Panc1 (cell line): ENCODE measurements at regions not wholly inside any gene's neighbourhood (a gene's known extent, or its start where the extent isn't known, plus 50 kb on each side); places are given as distances from the start of the nearest gene placed in this dataset.

Experiments
- ATAC-seq: fragments of 200-7000 bp; cut with Tn5 transposase; 2 replicates; pipeline ENCODE4 v1.9.1; 2020; ENCODE audit warnings: mild to moderate bottlenecking, moderate library complexity
- BruUV-seq: library from RNA; stranded (reverse); fragments of 400-500 nt; replicated peaks from 2 replicates; lab custom pipeline; 2021; lab: Mats Ljungman, UMichigan
- CTCF ChIA-PET: fragments of 300-600 bp; sonication (Branson Sonifier 250); formaldehyde crosslinking; loops from one replicate; lab custom pipeline; 2022; ENCODE audit warnings: antibody characterized with exemption; lab: Charles Lee
- POLR2A ChIA-PET: fragments of 300-600 bp; sonication (Branson Sonifier 250); formaldehyde crosslinking; loops from one replicate; lab custom pipeline; 2022; ENCODE audit warnings: antibody characterized with exemption; lab: Charles Lee
- DNase-seq: peaks from one replicate; pipeline ENCODE4 v3.0.0-alpha.2; 2010; ENCODE audit warnings: low read depth, low spot score
- H3K27ac ChIP-seq: 2 replicates; pipeline ENCODE4 v1.5.1; 2011; ENCODE audit warnings: mild to moderate bottlenecking, low read length, inconsistent platforms
- H3K27me3 ChIP-seq: fragments of 200-500 bp; sonication (Bioruptor generic); 2 replicates; pipeline ENCODE4 v1.6.0; 2014; ENCODE audit warnings: low read length, inconsistent platforms; ENCODE audit not compliant: control insufficient read depth, insufficient read depth
- H3K36me3 ChIP-seq: fragments of 200-500 bp; sonication (Bioruptor generic); 2 replicates; pipeline ENCODE4 v1.5.1; 2014; ENCODE audit warnings: inconsistent platforms, mild to moderate bottlenecking, low read length, moderate library complexity; ENCODE audit not compliant: control insufficient read depth, insufficient read depth
- H3K4me1 ChIP-seq: 2 replicates; pipeline ENCODE4 v1.5.1; 2011; ENCODE audit warnings: inconsistent platforms, mild to moderate bottlenecking, low read length, moderate library complexity; ENCODE audit not compliant: control insufficient read depth, insufficient read depth
- H3K4me3 ChIP-seq, 2 experiments: 2 replicates each; pipeline ENCODE4 v1.5.1; 2011 to 2012; ENCODE audit warnings: low read depth in 2 of 2, low read length in 2 of 2, mild to moderate bottlenecking in 2 of 2, inconsistent platforms in 1 of 2, moderate library complexity in 1 of 2
- H3K9me3 ChIP-seq: fragments of 200-500 bp; sonication (Bioruptor generic); 2 replicates; pipeline ENCODE4 v1.5.1; 2014; ENCODE audit warnings: low read depth, mild to moderate bottlenecking, inconsistent platforms, low read length, moderate library complexity; ENCODE audit not compliant: control insufficient read depth, insufficient read depth
- POLR2AphosphoS5 ChIP-seq: IDR thresholded peaks from 2 replicates; pipeline ENCODE4 v1.6.1; 2012; ENCODE audit warnings: mild to moderate bottlenecking, low read depth, low read length, moderate library complexity
- REST ChIP-seq, 2 experiments: IDR thresholded peaks; 2 replicates each; pipeline ENCODE4 v1.6.1; 2011 to 2012; ENCODE audit warnings: low read depth in 2 of 2, control low read depth in 1 of 2, low read length in 1 of 2, mild to moderate bottlenecking in 1 of 2, moderate library complexity in 1 of 2; ENCODE audit not compliant: insufficient read depth in 1 of 2
- SIN3A ChIP-seq: IDR thresholded peaks from 2 replicates; pipeline ENCODE4 v1.6.1; 2012; ENCODE audit warnings: low read depth, mild to moderate bottlenecking, low read length, moderate library complexity, borderline replicate concordance; ENCODE audit not compliant: insufficient read depth
- TCF7L2 ChIP-seq: IDR thresholded peaks from 2 replicates; pipeline ENCODE4 v1.6.1; 2011; ENCODE audit warnings: mild to moderate bottlenecking, low read depth, low read length, inconsistent platforms
- in situ Hi-C: cut with HindIII; loops from 2 replicates; pipeline ENCODE4 v1.10.0; 2016; ENCODE audit warnings: low sequenced_read_pairs, low pct_unique_long_range_greater_than_20kb
- intact Hi-C: fragments of 100-400 bp; cut with micrococcal nuclease; formaldehyde crosslinking; loops from one replicate; pipeline ENCODE4 v1.10.0; 2022; ENCODE audit not compliant: unreplicated experiment
- TF ChIP-seq, protein P1 (sequence below): fragments of 450-650 bp; IDR thresholded peaks from 2 replicates; pipeline ENCODE4 v1.5.1; 2017; ENCODE audit warnings: mild to moderate bottlenecking

- H3K27ac ChIP-seq, result no peak overlapping the region
- H3K4me1 ChIP-seq, result no peaks in the 10 kb centered on the region
- ChIA-PET POLR2A (no interaction called here), CTCF (no interaction called here)
- no peaks in the 10 kb centered on the region for H3K9me3 ChIP-seq
- no peak overlapping the region for H3K4me3 ChIP-seq
- in situ Hi-C loops (no loop called here), intact Hi-C loops (no loop called here)
- no peaks in the 10 kb centered on the region for H3K36me3 ChIP-seq
- BruUV-seq, result no TSS peak
- H3K27me3 ChIP-seq, result no peaks in the 10 kb centered on the region
- ATAC-seq (no peak), DNase-seq (no peak)
- TF ChIP-seq TCF7L2 (no peak), REST (IDR thresholded peaks at IDR 0.05; ENCODE audit: insufficient read depth in 1 of 2, low read depth in 2 of 2, low read length in 1 of 2) (no peak), POLR2AphosphoS5 (no peak), SIN3A (no peak)
- TF ChIP-seq, protein P1, sequence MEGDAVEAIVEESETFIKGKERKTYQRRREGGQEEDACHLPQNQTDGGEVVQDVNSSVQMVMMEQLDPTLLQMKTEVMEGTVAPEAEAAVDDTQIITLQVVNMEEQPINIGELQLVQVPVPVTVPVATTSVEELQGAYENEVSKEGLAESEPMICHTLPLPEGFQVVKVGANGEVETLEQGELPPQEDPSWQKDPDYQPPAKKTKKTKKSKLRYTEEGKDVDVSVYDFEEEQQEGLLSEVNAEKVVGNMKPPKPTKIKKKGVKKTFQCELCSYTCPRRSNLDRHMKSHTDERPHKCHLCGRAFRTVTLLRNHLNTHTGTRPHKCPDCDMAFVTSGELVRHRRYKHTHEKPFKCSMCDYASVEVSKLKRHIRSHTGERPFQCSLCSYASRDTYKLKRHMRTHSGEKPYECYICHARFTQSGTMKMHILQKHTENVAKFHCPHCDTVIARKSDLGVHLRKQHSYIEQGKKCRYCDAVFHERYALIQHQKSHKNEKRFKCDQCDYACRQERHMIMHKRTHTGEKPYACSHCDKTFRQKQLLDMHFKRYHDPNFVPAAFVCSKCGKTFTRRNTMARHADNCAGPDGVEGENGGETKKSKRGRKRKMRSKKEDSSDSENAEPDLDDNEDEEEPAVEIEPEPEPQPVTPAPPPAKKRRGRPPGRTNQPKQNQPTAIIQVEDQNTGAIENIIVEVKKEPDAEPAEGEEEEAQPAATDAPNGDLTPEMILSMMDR, result no peak
Observed at GRCh38 chr5:158506648-158507047, 593.1 kb downstream of the EBF1 start.

DNA sequence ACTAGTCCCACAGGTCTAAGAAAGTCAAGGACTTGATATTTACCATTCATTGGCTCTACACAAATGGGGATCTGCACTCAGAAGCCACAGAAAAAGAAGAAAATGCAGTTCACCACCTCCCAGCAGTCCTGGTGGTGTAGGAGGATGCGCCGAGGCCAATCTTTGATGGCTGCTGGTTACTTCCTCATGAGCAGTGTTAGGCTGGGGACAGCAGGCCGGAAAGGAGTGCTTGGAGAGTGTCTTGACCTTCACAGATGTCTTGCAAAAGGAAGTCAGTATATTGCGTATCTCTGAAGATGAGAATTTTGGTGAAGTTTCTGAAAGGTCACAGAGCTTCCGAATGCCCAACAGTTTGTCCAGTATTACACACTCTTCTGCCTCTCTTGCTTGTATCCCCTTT is 597.0 kb downstream of the EBF1 start:
- DNase-seq, result no peak
- ChIA-PET CTCF (no interaction called here), POLR2A (no interaction called here)
- in situ Hi-C loops, result no loop called here
- Histone ChIP-seq H3K36me3 (no peaks in the 10 kb centered on the region), H3K4me3 (no peak overlapping the region), H3K9me3 (no peaks in the 10 kb centered on the region), H3K4me1 (no peaks in the 10 kb centered on the region), H3K27ac (no peak overlapping the region), H3K27me3 (no peaks in the 10 kb centered on the region)
- no TSS peak for BruUV-seq
- ATAC-seq, result no peak
- TF ChIP-seq POLR2AphosphoS5, result no peak
- TF ChIP-seq TCF7L2, result no peak
- no peak for TF ChIP-seq SIN3A
- TF ChIP-seq, protein P1, result no peak
- no peak for TF ChIP-seq REST (IDR thresholded peaks at IDR 0.05; ENCODE audit: insufficient read depth in 1 of 2, low read depth in 2 of 2, low read length in 1 of 2)
- intact Hi-C loops, result no loop called here
